ENCODE measurements at regions not wholly inside any gene's neighbourhood (a gene's known extent, or its start where the extent isn't known, plus 50 kb on each side); places are given as distances from the start of the nearest gene placed in this dataset.

GRCh38 chrX:45851434-45851991, 650.8 kb upstream of the DIPK2B start:
- TF ChIP-seq TCF7 (IDR thresholded peaks at IDR 0.05; ENCODE audit: borderline replicate concordance) (no peak), RFX1 (IDR thresholded peaks at IDR 0.05) (no peak), SIX5 (IDR thresholded peaks at IDR 0.05; ENCODE audit: borderline replicate concordance in 1 of 2, insufficient read depth in 1 of 2, low read depth in 1 of 2, low read length in 2 of 2) (no peak), MTA3 (IDR thresholded peaks at IDR 0.05; ENCODE audit: borderline replicate concordance) (no peak)
